Activated T-cell treated with anti-CD3 and anti-CD28 coated beads, Interleukin-2, amount 50 U/mL, for 4 hours (primary cell): ENCODE measurements at regions not wholly inside any gene's neighbourhood (a gene's known extent, or its start where the extent isn't known, plus 50 kb on each side); places are given as distances from the start of the nearest gene placed in this dataset.
A peak's percentile ranks its signal among the peaks of the same experiment; 100 is the strongest.

ENCODE experiments used
- ATAC-seq, 2 donors: fragments of 200-7000 bp; cut with Tn5 transposase; one replicate each; pipeline ENCODE4 v1.10.0; 2021
- DNase-seq: peaks from one replicate; pipeline ENCODE4 v3.0.0-alpha.2; 2020
- H3K27me3 Mint-ChIP-seq: one replicate; pipeline ENCODE4 v1.8.0; 2021; ENCODE audit warnings: low read depth, mixed read lengths
- H3K36me3 Mint-ChIP-seq: one replicate; pipeline ENCODE4 v1.8.0; 2022; ENCODE audit warnings: mixed read lengths; ENCODE audit not compliant: insufficient read depth
- H3K4me1 Mint-ChIP-seq: one replicate; pipeline ENCODE4 v1.8.0; 2021; ENCODE audit warnings: low read depth, mixed read lengths
- H3K4me3 Mint-ChIP-seq: one replicate; pipeline ENCODE4 v1.8.0; 2021; ENCODE audit warnings: mild to moderate bottlenecking, moderate library complexity, mixed read lengths
- H3K9me3 Mint-ChIP-seq: one replicate; pipeline ENCODE4 v1.8.0; 2021; ENCODE audit warnings: mixed read lengths

GRCh38 chr18:34480162-34480700 is 229.9 kb upstream of the DTNA start:
- ATAC-seq (no peak), DNase-seq (no peak)
- no peaks in the 10 kb centered on the region for H3K36me3 Mint-ChIP-seq
- H3K4me3 Mint-ChIP-seq: no peak overlapping the region
- no peaks in the 10 kb centered on the region for H3K4me1 Mint-ChIP-seq
- H3K27me3 Mint-ChIP-seq: no peaks in the 10 kb centered on the region
- H3K9me3 Mint-ChIP-seq: peaks cover 17% of the 10 kb centered on the region

GRCh38 chr18:34482204-34482603 is 227.9 kb upstream of the DTNA start:
- no peak overlapping the region for H3K4me3 Mint-ChIP-seq

GRCh38 chr18:34483198-34483597 is 226.9 kb upstream of the DTNA start:
- no peak for ATAC-seq

More at GRCh38 chr18:34482204-34482603, 227.9 kb upstream of the DTNA start:
- no peak for DNase-seq
- Mint-ChIP-seq H3K4me1 (no peaks in the 10 kb centered on the region), H3K36me3 (no peaks in the 10 kb centered on the region), H3K27me3 (no peaks in the 10 kb centered on the region), H3K9me3 (peaks cover 17% of the 10 kb centered on the region)
- no peak for ATAC-seq

GRCh38 chr18:34491719-34492118 is 218.4 kb upstream of the DTNA start:
- Mint-ChIP-seq H3K27me3 (peaks cover 22% of the 10 kb centered on the region), H3K4me1 (peaks cover 2% of the 10 kb centered on the region), H3K9me3 (no peaks in the 10 kb centered on the region), H3K36me3 (no peaks in the 10 kb centered on the region), H3K4me3 (no peak overlapping the region)
- DNase-seq (no peak), ATAC-seq (no peak)

More at GRCh38 chr18:34483198-34483597, 226.9 kb upstream of the DTNA start:
- Mint-ChIP-seq H3K27me3 (no peaks in the 10 kb centered on the region), H3K9me3 (peaks cover 17% of the 10 kb centered on the region), H3K4me3 (no peak overlapping the region), H3K36me3 (no peaks in the 10 kb centered on the region), H3K4me1 (no peaks in the 10 kb centered on the region)
- no peak for DNase-seq

- Mint-ChIP-seq H3K27me3 (peaks cover 22% of the 10 kb centered on the region), H3K4me1 (peaks cover 2% of the 10 kb centered on the region), H3K36me3 (no peaks in the 10 kb centered on the region), H3K9me3 (no peaks in the 10 kb centered on the region), H3K4me3 (no peak overlapping the region)
- ATAC-seq (no peak), DNase-seq (no peak)
Measured at GRCh38 chr18:34492652-34493051, 217.4 kb upstream of the DTNA start.

GRCh38 chr18:34493099-34493544 is 217.0 kb upstream of the DTNA start:
- Mint-ChIP-seq H3K36me3 (no peaks in the 10 kb centered on the region), H3K4me3 (no peak overlapping the region), H3K4me1 (peaks cover 2% of the 10 kb centered on the region), H3K27me3 (peaks cover 22% of the 10 kb centered on the region), H3K9me3 (no peaks in the 10 kb centered on the region)
- no peak for DNase-seq
- peak in 1 of 2 donors; percentile 56 for ATAC-seq

- H3K4me1 Mint-ChIP-seq: peaks cover 2% of the 10 kb centered on the region
- H3K9me3 Mint-ChIP-seq: no peaks in the 10 kb centered on the region
- peaks cover 22% of the 10 kb centered on the region for H3K27me3 Mint-ChIP-seq
- no peaks in the 10 kb centered on the region for H3K36me3 Mint-ChIP-seq
- no peak for DNase-seq
- H3K4me3 Mint-ChIP-seq: no peak overlapping the region
- ATAC-seq: peak; percentile 46 to 56
Measured at GRCh38 chr18:34493566-34494358, 216.3 kb upstream of the DTNA start.

- Mint-ChIP-seq H3K4me3 (no peak overlapping the region), H3K9me3 (no peaks in the 10 kb centered on the region), H3K27me3 (peaks cover 22% of the 10 kb centered on the region), H3K4me1 (peaks cover 2% of the 10 kb centered on the region), H3K36me3 (no peaks in the 10 kb centered on the region)
- DNase-seq (no peak), ATAC-seq (no peak)
Measured at GRCh38 chr18:34494359-34494696, 215.8 kb upstream of the DTNA start.

- Mint-ChIP-seq H3K9me3 (no peaks in the 10 kb centered on the region), H3K4me1 (peaks cover 2% of the 10 kb centered on the region), H3K36me3 (no peaks in the 10 kb centered on the region), H3K4me3 (no peak overlapping the region), H3K27me3 (peaks cover 22% of the 10 kb centered on the region)
- ATAC-seq (no peak), DNase-seq (no peak)
Measured at GRCh38 chr18:34495506-34495905, 214.6 kb upstream of the DTNA start.

GRCh38 chr18:34501553-34501952 is 208.5 kb upstream of the DTNA start:
- no peak for DNase-seq
- Mint-ChIP-seq H3K4me1 (no peaks in the 10 kb centered on the region), H3K27me3 (no peaks in the 10 kb centered on the region), H3K36me3 (no peaks in the 10 kb centered on the region), H3K9me3 (peaks cover 9% of the 10 kb centered on the region), H3K4me3 (no peak overlapping the region)
- ATAC-seq: no peak

- Mint-ChIP-seq H3K4me1 (no peaks in the 10 kb centered on the region), H3K9me3 (peaks cover 13% of the 10 kb centered on the region), H3K4me3 (no peak overlapping the region), H3K36me3 (no peaks in the 10 kb centered on the region), H3K27me3 (no peaks in the 10 kb centered on the region)
- DNase-seq (no peak), ATAC-seq (no peak)
Measured at GRCh38 chr18:34506198-34506597, 203.9 kb upstream of the DTNA start.

GRCh38 chr18:34509163-34509562 is 200.9 kb upstream of the DTNA start:
- H3K4me1 Mint-ChIP-seq: no peaks in the 10 kb centered on the region
- no peaks in the 10 kb centered on the region for H3K27me3 Mint-ChIP-seq
- ATAC-seq (no peak), DNase-seq (no peak)
- H3K4me3 Mint-ChIP-seq: no peak overlapping the region
- H3K36me3 Mint-ChIP-seq: no peaks in the 10 kb centered on the region
- H3K9me3 Mint-ChIP-seq: peaks cover 13% of the 10 kb centered on the region

GRCh38 chr18:34509879-34510586 is 200.1 kb upstream of the DTNA start:
- Mint-ChIP-seq H3K9me3 (peaks cover 10% of the 10 kb centered on the region), H3K36me3 (no peaks in the 10 kb centered on the region), H3K4me3 (no peak overlapping the region), H3K4me1 (no peaks in the 10 kb centered on the region), H3K27me3 (no peaks in the 10 kb centered on the region)
- no peak for DNase-seq
- no peak for ATAC-seq

GRCh38 chr18:34510926-34511325 is 199.2 kb upstream of the DTNA start:
- no peaks in the 10 kb centered on the region for H3K27me3 Mint-ChIP-seq
- no peaks in the 10 kb centered on the region for H3K4me1 Mint-ChIP-seq
- no peak for DNase-seq
- no peak overlapping the region for H3K4me3 Mint-ChIP-seq
- H3K36me3 Mint-ChIP-seq: no peaks in the 10 kb centered on the region
- H3K9me3 Mint-ChIP-seq: peaks cover 13% of the 10 kb centered on the region
- no peak for ATAC-seq

GRCh38 chr18:34511435-34511834 is 198.7 kb upstream of the DTNA start:
- ATAC-seq: no peak
- no peak for DNase-seq
- Mint-ChIP-seq H3K9me3 (peaks cover 16% of the 10 kb centered on the region), H3K4me1 (no peaks in the 10 kb centered on the region), H3K36me3 (no peaks in the 10 kb centered on the region), H3K4me3 (no peak overlapping the region), H3K27me3 (no peaks in the 10 kb centered on the region)
